ENCODE measurements at regions not wholly inside any gene's neighbourhood (a gene's known extent, or its start where the extent isn't known, plus 50 kb on each side); places are given as distances from the start of the nearest gene placed in this dataset.

- TF ChIP-seq CTCF (IDR thresholded peaks at IDR 0.05; ENCODE audit: low read length) (no peak), EZH2 (optimal IDR thresholded peaks at IDR 0.05; ENCODE audit: low read depth, low read length) (no peak), EZH2phosphoT487 (IDR thresholded peaks at IDR 0.05; ENCODE audit: low read length) (no peak)
Observed at GRCh38 chr3:124142389-124142970, 150.6 kb upstream of the ROPN1 start.
